LNCAP (cell line): ENCODE measurements at regions not wholly inside any gene's neighbourhood (a gene's known extent, or its start where the extent isn't known, plus 50 kb on each side); places are given as distances from the start of the nearest gene placed in this dataset.

Experiments
- TF ChIP-seq, protein P1 (sequence below): fragments of 450-650 bp; IDR thresholded peaks from 2 replicates; pipeline ENCODE4 v1.5.1; 2017; ENCODE audit warnings: mild to moderate bottlenecking

DNA sequence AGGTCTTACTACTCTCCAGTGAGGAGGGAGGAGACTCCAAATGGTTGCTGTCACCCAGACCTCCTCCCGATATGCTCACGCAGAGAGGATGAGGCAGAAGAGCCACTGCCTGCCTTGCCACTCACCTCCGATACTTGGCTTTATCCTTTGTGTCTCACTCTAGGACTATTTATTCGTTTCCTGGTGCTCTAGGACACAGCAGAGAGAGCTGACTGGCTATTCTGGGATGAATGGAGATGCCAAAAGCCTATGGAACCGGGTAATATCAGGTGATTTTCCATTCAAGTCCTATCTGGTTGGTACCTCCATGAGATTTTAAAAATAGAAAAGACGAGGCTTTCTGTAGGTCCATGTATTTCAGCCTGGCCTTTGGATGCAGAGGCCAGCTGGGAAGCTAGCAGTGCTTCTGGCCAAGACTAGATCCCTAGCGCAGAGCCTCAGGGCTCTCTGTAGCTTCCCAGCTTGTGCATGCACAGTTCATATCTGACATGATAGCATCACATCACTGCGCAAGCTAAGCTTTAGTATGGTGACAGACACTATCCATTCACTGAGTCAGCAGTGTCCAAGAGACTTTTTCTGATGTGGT is 239.0 kb upstream of the ANKRD30A start:
- TF ChIP-seq, protein P1, sequence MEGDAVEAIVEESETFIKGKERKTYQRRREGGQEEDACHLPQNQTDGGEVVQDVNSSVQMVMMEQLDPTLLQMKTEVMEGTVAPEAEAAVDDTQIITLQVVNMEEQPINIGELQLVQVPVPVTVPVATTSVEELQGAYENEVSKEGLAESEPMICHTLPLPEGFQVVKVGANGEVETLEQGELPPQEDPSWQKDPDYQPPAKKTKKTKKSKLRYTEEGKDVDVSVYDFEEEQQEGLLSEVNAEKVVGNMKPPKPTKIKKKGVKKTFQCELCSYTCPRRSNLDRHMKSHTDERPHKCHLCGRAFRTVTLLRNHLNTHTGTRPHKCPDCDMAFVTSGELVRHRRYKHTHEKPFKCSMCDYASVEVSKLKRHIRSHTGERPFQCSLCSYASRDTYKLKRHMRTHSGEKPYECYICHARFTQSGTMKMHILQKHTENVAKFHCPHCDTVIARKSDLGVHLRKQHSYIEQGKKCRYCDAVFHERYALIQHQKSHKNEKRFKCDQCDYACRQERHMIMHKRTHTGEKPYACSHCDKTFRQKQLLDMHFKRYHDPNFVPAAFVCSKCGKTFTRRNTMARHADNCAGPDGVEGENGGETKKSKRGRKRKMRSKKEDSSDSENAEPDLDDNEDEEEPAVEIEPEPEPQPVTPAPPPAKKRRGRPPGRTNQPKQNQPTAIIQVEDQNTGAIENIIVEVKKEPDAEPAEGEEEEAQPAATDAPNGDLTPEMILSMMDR, result no peak

DNA sequence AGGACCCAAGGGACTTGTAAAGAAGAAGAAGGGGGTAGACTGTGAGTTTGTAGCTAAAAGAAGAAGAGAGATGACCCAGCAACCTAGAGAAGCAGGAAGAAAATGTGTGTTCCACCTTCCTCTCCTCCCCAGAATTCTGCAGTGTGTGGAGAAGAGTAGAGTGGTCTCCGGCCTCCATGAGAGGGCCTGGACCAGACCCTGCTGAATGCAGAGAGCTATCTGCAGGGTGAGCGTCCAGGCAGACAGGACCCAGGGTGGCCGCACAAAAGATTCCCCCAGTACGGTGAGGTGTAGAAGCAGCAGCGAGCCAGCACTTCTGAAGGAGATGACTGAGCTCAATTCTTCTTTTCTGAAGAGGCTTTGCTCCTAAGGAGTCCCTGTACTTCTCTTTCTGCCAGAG is 239.7 kb upstream of the ANKRD30A start:
- TF ChIP-seq, protein P1, result no peak

DNA sequence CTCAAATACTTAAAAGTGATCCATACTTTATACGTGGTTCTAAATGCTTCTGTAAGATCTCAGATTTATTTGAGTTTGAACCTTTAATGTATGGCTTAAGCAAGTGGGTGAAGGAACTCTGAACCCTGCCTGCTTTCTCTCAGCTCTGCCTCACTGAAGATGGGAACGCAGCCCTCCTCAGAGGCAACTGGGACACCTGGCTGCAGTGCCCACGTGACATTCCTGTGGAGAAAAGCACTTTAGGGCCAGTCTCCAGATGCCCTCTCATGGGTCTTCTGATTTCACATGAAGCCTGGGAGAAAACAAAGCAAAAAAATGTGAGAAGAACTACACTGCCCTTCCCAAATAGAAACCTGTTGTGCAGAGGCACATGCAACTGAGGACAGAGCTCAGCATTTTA is 242.6 kb upstream of the ANKRD30A start:
- TF ChIP-seq, protein P1, result no peak

DNA sequence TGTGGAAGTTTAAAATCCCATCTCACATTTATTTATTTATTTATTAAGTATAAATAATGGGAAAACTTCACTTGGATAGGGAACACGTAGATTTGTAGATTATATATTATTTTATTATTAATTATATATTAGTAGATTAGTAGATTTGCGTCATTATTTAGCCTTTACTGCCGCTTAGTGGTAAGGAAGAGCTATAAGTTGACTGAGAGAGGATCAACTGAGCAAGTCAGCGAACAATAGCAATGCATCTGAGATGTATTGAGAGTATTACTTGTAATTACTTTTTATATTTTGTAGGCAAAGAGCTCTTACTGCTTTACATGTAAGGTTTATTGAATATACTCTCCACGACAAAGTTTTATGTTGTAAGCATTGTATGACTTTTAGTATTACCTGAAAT is 244.5 kb upstream of the ANKRD30A start:
- TF ChIP-seq, protein P1, result peak; percentile 54

DNA sequence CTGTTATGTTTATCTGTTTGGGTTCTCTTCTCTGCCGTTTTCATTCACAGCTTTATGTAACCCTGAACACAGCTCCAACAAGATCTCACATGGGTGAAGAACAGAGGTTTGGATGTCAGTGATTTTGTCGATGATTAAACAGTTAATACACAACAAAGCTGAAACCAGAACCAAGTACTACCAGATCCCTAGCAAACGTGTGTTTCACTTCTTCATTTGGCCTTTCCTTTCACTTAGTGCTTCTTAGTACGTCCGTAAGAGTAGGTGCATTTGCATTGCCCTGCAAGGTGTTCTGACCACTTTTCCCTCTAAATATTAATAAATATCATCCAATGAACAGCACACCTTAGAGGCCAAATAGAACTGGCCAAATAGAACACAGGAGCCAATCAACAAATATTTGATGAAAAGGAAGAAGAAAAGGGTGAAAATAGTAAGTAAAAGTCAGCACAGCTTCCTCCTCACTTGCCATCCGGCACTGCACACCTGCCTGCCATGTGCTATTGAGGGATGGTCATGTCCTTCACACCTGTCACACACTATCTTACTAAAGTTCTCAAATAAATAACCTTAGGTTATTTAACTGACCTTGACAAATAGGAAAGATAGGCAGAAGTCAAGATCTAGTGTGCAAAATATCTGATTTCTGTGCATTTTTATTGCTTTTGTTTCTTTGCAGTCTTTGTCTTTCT is 252.6 kb upstream of the ANKRD30A start:
- TF ChIP-seq, protein P1, result no peak

DNA sequence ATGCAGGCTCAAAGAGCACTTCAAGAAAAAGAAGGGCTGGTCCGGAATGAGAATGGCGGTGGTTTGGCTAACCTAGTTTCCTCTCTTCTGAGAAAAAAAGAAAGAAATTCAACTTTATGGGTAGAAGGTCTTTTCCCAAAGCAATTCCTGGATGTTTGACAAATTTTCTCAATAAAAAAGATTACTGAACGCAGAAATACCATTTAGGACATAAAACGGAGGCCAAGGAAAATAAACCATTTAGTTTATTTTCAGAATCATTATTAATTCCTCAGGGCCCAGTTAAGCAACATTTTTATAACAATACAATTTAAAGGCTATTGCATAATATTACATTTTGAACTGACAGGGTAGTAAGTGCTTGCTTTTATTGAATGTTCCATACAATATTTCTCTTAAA is 284.6 kb upstream of the ANKRD30A start:
- TF ChIP-seq, protein P1, result no peak

DNA sequence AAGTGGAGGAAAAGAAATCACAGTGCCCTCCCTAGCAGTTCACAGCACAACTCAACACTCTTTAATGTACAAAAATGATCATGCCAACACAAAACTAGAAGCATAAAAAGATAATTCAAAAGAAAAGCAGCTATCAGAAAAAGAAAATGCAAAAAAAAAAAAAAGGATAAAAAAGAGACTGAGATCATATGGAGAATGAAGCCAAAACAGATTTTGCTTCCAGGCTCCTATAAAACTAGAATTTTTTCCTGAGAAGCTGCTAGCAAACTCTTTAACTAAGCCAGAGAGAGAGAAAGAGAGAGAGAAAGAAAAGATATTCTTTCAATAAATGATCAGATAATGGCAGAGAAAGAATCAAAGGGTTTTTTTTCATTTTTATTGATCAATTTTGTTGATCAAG is 288.0 kb upstream of the ANKRD30A start:
- TF ChIP-seq, protein P1, result no peak
